ENCODE measurements at regions not wholly inside any gene's neighbourhood (a gene's known extent, or its start where the extent isn't known, plus 50 kb on each side); places are given as distances from the start of the nearest gene placed in this dataset.

DNA sequence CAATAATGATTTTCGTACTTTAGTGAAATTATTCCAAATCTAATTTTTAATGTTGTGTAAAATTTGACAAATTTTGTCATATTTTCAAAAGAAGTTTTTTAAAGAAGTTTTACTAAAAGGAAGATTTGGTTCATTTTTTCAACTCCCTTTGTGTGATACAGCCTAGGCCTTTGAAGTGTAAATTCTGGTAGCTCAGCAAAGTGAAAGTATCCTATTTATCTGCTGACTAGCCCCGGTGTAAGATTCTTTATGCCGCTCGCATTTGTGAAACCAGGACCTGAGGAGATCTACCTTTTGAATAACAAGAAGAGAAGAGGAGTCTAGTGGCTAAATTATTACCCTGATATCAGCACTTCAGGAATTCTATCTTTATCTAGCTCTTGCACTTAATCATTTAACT lies 177.4 kb downstream of the JRKL start:
- in situ Hi-C loops (cut with MboI) (no loop called here), intact Hi-C loops (cut with micrococcal nuclease) (no loop called here)
- Histone ChIP-seq H3K4me3 (no peak overlapping the region), H3K27ac (ENCODE audit: extremely low read depth, low read depth, low read length) (no peak overlapping the region), H3K9ac (ENCODE audit: insufficient read depth in 1 of 2, low read depth in 2 of 2, low read length in 2 of 2) (no peak overlapping the region), H3K4me2 (ENCODE audit: insufficient read depth, low read length) (no peak overlapping the region), H3K79me2 (ENCODE audit: control insufficient read depth, insufficient read depth, low read length) (no peaks in the 10 kb centered on the region), H4K20me1 (replicated peaks; ENCODE audit: control insufficient read depth, insufficient read depth, low read length) (no peaks in the 10 kb centered on the region), H3K36me3 (ENCODE audit: control insufficient read depth, insufficient read depth, low read length) (no peaks in the 10 kb centered on the region), H3K9me3 (replicated peaks; ENCODE audit: control insufficient read depth, insufficient read depth, low read depth, low read length) (no peaks in the 10 kb centered on the region), H3K9me1 (ENCODE audit: control insufficient read depth, insufficient read depth, low read length) (no peaks in the 10 kb centered on the region), H2AFZ (ENCODE audit: low read depth, low read length) (0 out of 2 replicates have a peak overlapping the region, but pooled peaks have one; percentile 33), H3K4me1 (replicated peaks in 1 of 2; ENCODE audit: control insufficient read depth in 2 of 2, insufficient read depth in 2 of 2, low read length in 2 of 2) (no peaks in the 10 kb centered on the region), H3K27me3 (ENCODE audit: control insufficient read depth in 2 of 2, insufficient read depth in 2 of 2, low read length in 2 of 2) (no peaks in the 10 kb centered on the region)
- BruUV-seq (replicated peaks), result no TSS peak
- POLR2A ChIA-PET, result no interaction called here
- CTCF ChIA-PET (ENCODE audit: low intra/inter-chr PET ratio), result no interaction called here
- no peak for ATAC-seq
- 54% methylated on average over 4 of the region's 4 CpGs for WGBS (ENCODE audit: insufficient coverage, low coverage, missing lambda C conversion rate)
- FAIRE-seq, result no peak
- no peak for DNase-seq (ENCODE audit: extremely low read depth in 1 of 4, low spot score in 3 of 4)
- TF ChIP-seq, protein P1, sequence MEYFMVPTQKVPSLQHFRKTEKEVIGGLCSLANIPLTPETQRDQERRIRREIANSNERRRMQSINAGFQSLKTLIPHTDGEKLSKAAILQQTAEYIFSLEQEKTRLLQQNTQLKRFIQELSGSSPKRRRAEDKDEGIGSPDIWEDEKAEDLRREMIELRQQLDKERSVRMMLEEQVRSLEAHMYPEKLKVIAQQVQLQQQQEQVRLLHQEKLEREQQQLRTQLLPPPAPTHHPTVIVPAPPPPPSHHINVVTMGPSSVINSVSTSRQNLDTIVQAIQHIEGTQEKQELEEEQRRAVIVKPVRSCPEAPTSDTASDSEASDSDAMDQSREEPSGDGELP (CRISPR knock-in tag; IDR thresholded peaks at IDR 0.05; ENCODE audit: borderline replicate concordance), result no peak
- no peak for TF ChIP-seq C11orf30 (IDR thresholded peaks at IDR 0.05; ENCODE audit: low read depth)
- no peak for TF ChIP-seq ZNF592 (IDR thresholded peaks at IDR 0.05)
- TF ChIP-seq E2F3 (CRISPR knock-in tag; IDR thresholded peaks at IDR 0.05), result no peak
- TF ChIP-seq ESRRB (CRISPR knock-in tag; IDR thresholded peaks at IDR 0.05; ENCODE audit: borderline replicate concordance), result no peak
- no peak for TF ChIP-seq NRF1 (conservative IDR thresholded peaks at IDR 0.05 in 1 of 2, IDR thresholded peaks at IDR 0.05 in 1 of 2)
- no peak for TF ChIP-seq ELF1 (tag; IDR thresholded peaks at IDR 0.05)
- TF ChIP-seq ZBTB7A (IDR thresholded peaks at IDR 0.05; ENCODE audit: borderline replicate concordance, control insufficient read depth, low read depth, low read length), result no peak
- no peak for TF ChIP-seq ZNF407 (IDR thresholded peaks at IDR 0.05; ENCODE audit: low read depth)
- TF ChIP-seq ZNF444 (CRISPR knock-in tag; IDR thresholded peaks at IDR 0.05), result no peak
- TF ChIP-seq ZNF121 (CRISPR knock-in tag; conservative IDR thresholded peaks at IDR 0.05), result no peak

All from K562 (cell line).